Kidney (tissue), 13 donors: ENCODE measurements at regions not wholly inside any gene's neighbourhood (a gene's known extent, or its start where the extent isn't known, plus 50 kb on each side); places are given as distances from the start of the nearest gene placed in this dataset.

Source experiments
- DNase-seq, 5 donors: peaks; one replicate each; pipeline ENCODE4 v3.0.0-alpha.2; 2013 to 2020
- FAIRE-seq: peaks from 2 replicates; lab custom pipeline; 2012; peaks lifted over from hg19 to GRCh38; lab: Jason Lieb, UNC
- H3K27ac ChIP-seq, 2 donors: one replicate each; pipeline ENCODE4 v1.7.0; 2013; ENCODE audit warnings: low read depth in 2 of 2, low read length in 2 of 2, inconsistent platforms in 1 of 2
- H3K27me3 ChIP-seq: one replicate; pipeline ENCODE4 v1.7.1; 2013; ENCODE audit warnings: low read length, inconsistent platforms; ENCODE audit not compliant: control insufficient read depth, insufficient read depth
- H3K36me3 ChIP-seq, 3 donors: one replicate each; pipeline versions ENCODE4 v1.7.0 to v1.7.1; 2013; ENCODE audit warnings: low read length in 3 of 3, control low read depth in 1 of 3, inconsistent platforms in 1 of 3; ENCODE audit not compliant: insufficient read depth in 3 of 3, control insufficient read depth in 2 of 3
- H3K4me1 ChIP-seq, 3 donors: one replicate each; pipeline versions ENCODE4 v1.7.0 to v1.7.1; 2013; ENCODE audit warnings: low read length in 3 of 3, inconsistent platforms in 1 of 3, low read depth in 1 of 3; ENCODE audit not compliant: control insufficient read depth in 2 of 3, insufficient read depth in 2 of 3
- H3K4me3 ChIP-seq, 3 donors: one replicate each; pipeline versions ENCODE4 v1.7.0 to v1.8.1; 2013; ENCODE audit warnings: low read length in 3 of 3, control low read depth in 1 of 3, inconsistent platforms in 1 of 3
- H3K9ac ChIP-seq, 3 donors: one replicate each; pipeline versions ENCODE4 v1.7.0 to v1.7.1; 2013; ENCODE audit warnings: low read length in 3 of 3, control low read depth in 1 of 3, inconsistent platforms in 1 of 3
- H3K9me3 ChIP-seq, 3 donors: one replicate each; pipeline versions ENCODE4 v1.7.0 to v1.7.1; 2013; ENCODE audit warnings: low read length in 3 of 3, control low read depth in 1 of 3, inconsistent platforms in 1 of 3; ENCODE audit not compliant: control insufficient read depth in 2 of 3, insufficient read depth in 1 of 3
- intact Hi-C: fragments of 100-400 bp; cut with DNase I; formaldehyde crosslinking; loops from one replicate; pipeline ENCODE4 v1.11.1; 2022
- TF ChIP-seq, protein P1 (sequence below): IDR thresholded peaks from 3 replicates; pipeline ENCODE4 v1.5.1; 2012; ENCODE audit warnings: mild to moderate bottlenecking, moderate library complexity, borderline replicate concordance; ENCODE audit not compliant: insufficient read depth; ENCODE audit errors: extremely low read depth
- donor health status: control.
- donor health status: control.
- donor health status: control.
- donor health status: control.
- donor health status: control.
- donor health status: DM: yes; HTN: yes; CAD: no.
- donor health status: Normal renal cell carcinoma (clear cell type).

GRCh38 chr7:31202801-31203200 is 137.7 kb downstream of the NEUROD6 start:
- FAIRE-seq: no peak
- Histone ChIP-seq H3K9me3 (peaks cover 0 to 4% (median 0%) of the 10 kb centered on the region in 3 donors), H3K9ac (no peak overlapping the region), H3K36me3 (no peaks in the 10 kb centered on the region), H3K27ac (no peak overlapping the region), H3K4me3 (no peak overlapping the region), H3K4me1 (no peaks in the 10 kb centered on the region), H3K27me3 (no peaks in the 10 kb centered on the region)
- intact Hi-C loops: no loop called here
- DNase-seq: no peak
- TF ChIP-seq, protein P1, sequence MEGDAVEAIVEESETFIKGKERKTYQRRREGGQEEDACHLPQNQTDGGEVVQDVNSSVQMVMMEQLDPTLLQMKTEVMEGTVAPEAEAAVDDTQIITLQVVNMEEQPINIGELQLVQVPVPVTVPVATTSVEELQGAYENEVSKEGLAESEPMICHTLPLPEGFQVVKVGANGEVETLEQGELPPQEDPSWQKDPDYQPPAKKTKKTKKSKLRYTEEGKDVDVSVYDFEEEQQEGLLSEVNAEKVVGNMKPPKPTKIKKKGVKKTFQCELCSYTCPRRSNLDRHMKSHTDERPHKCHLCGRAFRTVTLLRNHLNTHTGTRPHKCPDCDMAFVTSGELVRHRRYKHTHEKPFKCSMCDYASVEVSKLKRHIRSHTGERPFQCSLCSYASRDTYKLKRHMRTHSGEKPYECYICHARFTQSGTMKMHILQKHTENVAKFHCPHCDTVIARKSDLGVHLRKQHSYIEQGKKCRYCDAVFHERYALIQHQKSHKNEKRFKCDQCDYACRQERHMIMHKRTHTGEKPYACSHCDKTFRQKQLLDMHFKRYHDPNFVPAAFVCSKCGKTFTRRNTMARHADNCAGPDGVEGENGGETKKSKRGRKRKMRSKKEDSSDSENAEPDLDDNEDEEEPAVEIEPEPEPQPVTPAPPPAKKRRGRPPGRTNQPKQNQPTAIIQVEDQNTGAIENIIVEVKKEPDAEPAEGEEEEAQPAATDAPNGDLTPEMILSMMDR: no peak

- no peaks in the 10 kb centered on the region for H3K36me3 ChIP-seq
- TF ChIP-seq, protein P1: peak; percentile 49
- H3K9me3 ChIP-seq: no peaks in the 10 kb centered on the region
- intact Hi-C loops: no loop called here
- H3K27ac ChIP-seq: no peak overlapping the region
- DNase-seq (peak; percentile 68 to 88 (median 82)), FAIRE-seq (no peak)
- no peaks in the 10 kb centered on the region for H3K27me3 ChIP-seq
- no peak overlapping the region for H3K9ac ChIP-seq
- H3K4me3 ChIP-seq: no peak overlapping the region
- H3K4me1 ChIP-seq: no peaks in the 10 kb centered on the region
These were observed 140.9 kb downstream of the ADCYAP1R1 start for GRCh38 chr7:31192986-31193385.

DNA sequence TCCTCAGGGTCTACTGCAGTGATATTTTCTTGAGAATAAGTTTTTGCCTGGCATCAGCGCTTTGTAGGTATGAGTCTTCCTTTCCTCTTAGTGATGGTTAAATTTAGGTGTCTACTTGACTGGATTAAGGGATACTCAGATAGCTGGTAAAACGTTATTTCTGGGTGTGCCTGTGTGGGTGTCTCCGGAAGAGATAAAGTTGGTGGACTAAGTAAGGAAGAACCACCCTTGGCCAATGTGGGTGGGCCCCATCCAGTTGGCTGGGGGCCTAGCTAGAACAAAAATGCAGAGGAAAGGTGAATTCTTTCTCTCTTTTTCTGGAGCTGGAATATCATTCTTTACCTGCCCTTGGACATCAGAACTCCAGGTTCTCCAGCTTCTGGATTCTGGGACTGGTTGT is 138.8 kb downstream of the ADCYAP1R1 start:
- Histone ChIP-seq H3K9ac (no peak overlapping the region), H3K9me3 (no peaks in the 10 kb centered on the region), H3K27ac (no peak overlapping the region), H3K4me3 (no peak overlapping the region), H3K27me3 (no peaks in the 10 kb centered on the region), H3K36me3 (no peaks in the 10 kb centered on the region), H3K4me1 (no peaks in the 10 kb centered on the region)
- TF ChIP-seq, protein P1: no peak
- intact Hi-C loops: no loop called here
- FAIRE-seq (no peak), DNase-seq (no peak)

DNA sequence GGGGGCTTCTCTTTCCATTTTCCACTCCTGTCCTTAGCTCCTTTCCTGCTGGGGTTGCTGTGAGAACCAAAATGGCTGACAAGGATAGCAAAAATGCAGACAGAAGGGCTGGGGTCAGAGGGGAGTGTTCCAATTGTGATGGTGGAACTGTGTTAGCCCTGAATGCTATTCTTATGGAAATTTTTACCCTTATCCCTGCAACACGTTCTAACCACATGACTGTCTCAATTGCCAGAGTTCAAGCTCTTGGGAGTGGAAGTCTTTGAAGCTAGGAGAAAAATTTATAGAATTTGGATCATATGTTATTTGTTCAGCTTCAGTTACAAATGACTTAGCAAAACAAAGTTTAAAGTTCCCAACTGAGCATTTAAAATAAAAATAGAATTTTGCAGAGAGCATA is 134.1 kb downstream of the ADCYAP1R1 start:
- intact Hi-C loops: no loop called here
- Histone ChIP-seq H3K4me1 (no peaks in the 10 kb centered on the region), H3K27me3 (no peaks in the 10 kb centered on the region), H3K36me3 (no peaks in the 10 kb centered on the region), H3K27ac (no peak overlapping the region), H3K9me3 (no peaks in the 10 kb centered on the region), H3K4me3 (no peak overlapping the region), H3K9ac (no peak overlapping the region)
- FAIRE-seq: no peak
- TF ChIP-seq, protein P1: no peak
- peak in 2 of 5 donors; percentile 29 to 82 for DNase-seq
